Stimulated activated naive CD8-positive, alpha-beta T cell treated with anti-CD3 and anti-CD28 coated beads, Interleukin-15, Interleukin-2, amounts not matched to agents 100 U/mL and 50 U/mL, for 24 hours (primary cell): ENCODE measurements at regions not wholly inside any gene's neighbourhood (a gene's known extent, or its start where the extent isn't known, plus 50 kb on each side); places are given as distances from the start of the nearest gene placed in this dataset.

ENCODE experiments used
- ATAC-seq: fragments of 150-1000 bp; cut with Tn5 transposase; one replicate; pipeline ENCODE4 v1.10.0; 2021
- DNase-seq: peaks from one replicate; pipeline ENCODE4 v3.0.0; 2021

DNA sequence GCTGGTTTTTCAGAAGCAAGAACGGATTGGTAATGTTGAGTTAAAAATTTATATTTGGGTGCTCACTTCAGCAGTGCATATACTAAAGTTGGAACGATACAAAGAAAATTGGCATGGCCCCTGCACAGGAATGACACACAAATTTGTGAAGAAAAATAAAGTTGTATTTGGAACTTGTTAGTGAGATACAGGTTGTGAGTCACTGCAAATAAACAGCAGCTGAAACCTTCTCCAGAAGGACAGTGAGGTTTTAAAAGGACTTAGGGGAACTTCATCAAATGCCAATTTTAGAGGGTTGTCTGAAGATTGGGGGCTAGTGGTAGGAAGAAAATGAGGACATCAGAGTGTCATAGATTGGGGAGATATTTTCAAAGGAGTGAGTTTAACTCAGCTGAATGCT lies 79.7 kb upstream of the ELOVL6 start:
- ATAC-seq, result no peak

GRCh38 chr4:110275871-110276270 lies 77.5 kb upstream of the ELOVL6 start:
- ATAC-seq (no peak), DNase-seq (no peak)

More for the DNA sequence above, 79.7 kb upstream of the ELOVL6 start:
- no peak for DNase-seq

DNA sequence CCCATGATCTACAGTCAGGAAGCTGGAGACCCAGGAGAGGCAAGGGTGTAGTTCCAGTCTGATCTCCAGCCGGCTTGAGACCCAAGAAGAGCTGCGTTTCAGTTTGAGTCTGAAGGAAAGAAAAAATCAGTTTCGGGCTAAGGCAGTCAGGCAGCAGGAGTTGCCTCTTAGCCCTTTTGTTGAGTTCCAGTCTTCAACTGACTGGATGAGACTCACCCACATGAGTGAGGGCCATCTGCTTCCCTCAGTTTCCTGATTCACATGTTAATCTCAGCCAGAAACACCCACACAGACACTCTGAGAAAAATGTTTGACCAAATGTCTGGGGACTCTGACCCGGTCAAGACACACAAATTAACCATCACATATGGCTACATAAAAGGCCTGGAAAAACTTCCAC lies 73.6 kb upstream of the ELOVL6 start:
- ATAC-seq, result peak; percentile 23

GRCh38 chr4:110270492-110271197 lies 72.2 kb upstream of the ELOVL6 start:
- DNase-seq, result no peak
- no peak for ATAC-seq

More for the DNA sequence above, 73.6 kb upstream of the ELOVL6 start:
- DNase-seq, result no peak

- DNase-seq (no peak), ATAC-seq (no peak)
These were observed 70.4 kb upstream of the ELOVL6 start for GRCh38 chr4:110268790-110269189.

- ATAC-seq (peak; percentile 61), DNase-seq (no peak)
These were observed 69.9 kb upstream of the ELOVL6 start for GRCh38 chr4:110268352-110268751.

DNA sequence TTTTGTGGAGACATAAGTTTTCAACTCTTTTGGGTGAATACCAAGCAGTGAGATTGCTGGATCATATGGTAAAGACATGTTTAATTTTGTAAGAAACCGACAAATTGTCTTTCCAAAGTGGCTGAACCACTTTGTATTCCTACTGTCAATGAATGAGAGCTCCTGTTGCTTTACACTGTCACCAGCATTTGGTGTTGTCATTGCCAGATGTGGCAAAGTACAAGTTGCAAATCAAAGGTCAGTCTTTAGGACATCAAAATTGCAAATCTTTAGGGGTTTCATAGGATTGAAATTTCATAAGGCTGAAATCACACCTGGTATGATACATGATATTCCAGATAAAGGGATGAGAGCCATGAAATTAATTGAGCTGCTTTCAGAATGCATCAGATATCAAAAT lies 67.7 kb upstream of the ELOVL6 start:
- no peak for ATAC-seq
- no peak for DNase-seq

DNA sequence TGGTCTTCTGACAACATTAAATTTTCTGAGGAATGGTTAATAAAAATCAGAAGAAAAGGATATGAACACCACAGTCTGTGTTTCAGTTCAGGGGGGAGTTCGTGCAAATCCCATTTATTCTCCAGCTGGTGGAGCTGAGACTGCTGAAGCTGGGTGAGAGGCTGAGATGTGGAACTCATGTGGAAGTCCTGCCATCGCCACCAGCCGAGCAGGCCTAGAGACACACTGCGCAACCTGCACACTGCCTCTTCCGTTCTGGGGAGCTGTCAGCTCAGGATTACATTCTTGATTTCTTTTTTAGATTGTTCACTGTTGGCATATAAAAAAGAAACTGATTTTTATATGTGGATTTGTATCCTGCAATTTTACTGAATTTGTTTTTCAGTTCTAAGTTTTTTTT lies 66.6 kb upstream of the ELOVL6 start:
- DNase-seq (no peak), ATAC-seq (no peak)

- DNase-seq, result no peak
- ATAC-seq, result no peak
These were observed 61.9 kb upstream of the ELOVL6 start for GRCh38 chr4:110260299-110260698.

DNA sequence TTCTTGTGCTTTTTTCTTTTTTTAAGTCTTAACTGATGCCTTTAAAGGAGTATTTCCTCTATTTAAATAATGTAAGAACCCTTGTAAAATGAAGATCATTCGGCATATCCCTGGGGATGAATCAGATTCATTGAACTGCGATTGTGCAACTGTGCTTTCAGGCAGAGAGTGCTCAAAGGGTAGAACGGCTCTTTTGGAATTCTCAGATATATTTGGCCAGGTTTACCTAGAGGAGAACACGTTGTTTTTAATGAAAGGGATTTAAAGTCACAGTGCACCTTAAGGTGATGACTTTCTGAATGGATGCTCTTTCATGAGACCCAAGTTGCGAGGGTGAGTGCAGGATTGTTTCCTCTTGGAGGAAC lies 51.6 kb upstream of the ELOVL6 start:
- DNase-seq (no peak), ATAC-seq (no peak)

DNA sequence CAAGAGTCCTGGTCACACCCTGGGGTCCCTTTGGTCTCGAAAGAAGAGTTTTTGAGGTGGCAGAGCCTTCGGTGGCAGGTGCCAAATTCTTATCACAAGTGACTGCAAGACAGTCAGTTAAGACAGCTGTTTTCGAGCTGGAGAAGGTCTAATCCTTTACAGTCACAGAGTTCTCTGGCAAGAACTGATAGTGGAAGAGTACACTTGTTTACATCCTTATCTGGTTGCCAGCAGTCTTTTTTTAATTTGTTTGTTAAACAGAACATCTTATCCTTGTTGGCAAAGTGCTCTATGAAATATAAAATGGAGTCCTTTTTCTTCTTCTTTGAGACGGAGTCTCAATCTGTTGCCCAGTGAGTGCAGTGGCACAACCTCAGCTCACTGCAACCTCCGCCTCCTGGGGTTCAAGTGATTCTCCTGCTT lies 50.4 kb upstream of the ELOVL6 start:
- DNase-seq, result no peak
- ATAC-seq, result no peak
